ENCODE measurements at regions not wholly inside any gene's neighbourhood (a gene's known extent, or its start where the extent isn't known, plus 50 kb on each side); places are given as distances from the start of the nearest gene placed in this dataset.

GRCh38 chr18:39913672-39914366 lies 2041.2 kb upstream of the PIK3C3 start:
- TF ChIP-seq CTCF (IDR thresholded peaks at IDR 0.05; ENCODE audit: borderline replicate concordance, extremely low read depth, insufficient read depth): no peak
- H3K4me3 ChIP-seq (ENCODE audit: low read length in 3 of 3): no peak overlapping the region
- H3K9me3 ChIP-seq (ENCODE audit: control insufficient read depth in 2 of 3, insufficient read depth in 1 of 3, low read length in 3 of 3): no peaks in the 10 kb centered on the region
- FAIRE-seq (no peak), DNase-seq (no peak)
- H3K27ac ChIP-seq (ENCODE audit: low read depth in 2 of 2, low read length in 2 of 2): no peak overlapping the region
- intact Hi-C loops (cut with DNase I): no loop called here
- no peaks in the 10 kb centered on the region for H3K36me3 ChIP-seq (ENCODE audit: control insufficient read depth in 2 of 3, insufficient read depth in 3 of 3, low read length in 3 of 3)
- H3K27me3 ChIP-seq (ENCODE audit: control insufficient read depth, insufficient read depth, low read length): no peaks in the 10 kb centered on the region
- H3K9ac ChIP-seq (ENCODE audit: low read length in 3 of 3): no peak overlapping the region
- no peaks in the 10 kb centered on the region for H3K4me1 ChIP-seq (ENCODE audit: control insufficient read depth in 2 of 3, insufficient read depth in 2 of 3, low read depth in 1 of 3, low read length in 3 of 3)

- FAIRE-seq (no peak), DNase-seq (no peak)
- Histone ChIP-seq H3K4me1 (ENCODE audit: control insufficient read depth in 2 of 3, insufficient read depth in 2 of 3, low read depth in 1 of 3, low read length in 3 of 3) (no peaks in the 10 kb centered on the region), H3K36me3 (ENCODE audit: control insufficient read depth in 2 of 3, insufficient read depth in 3 of 3, low read length in 3 of 3) (no peaks in the 10 kb centered on the region), H3K27ac (ENCODE audit: low read depth in 2 of 2, low read length in 2 of 2) (no peak overlapping the region), H3K9ac (ENCODE audit: low read length in 3 of 3) (no peak overlapping the region), H3K27me3 (ENCODE audit: control insufficient read depth, insufficient read depth, low read length) (no peaks in the 10 kb centered on the region), H3K4me3 (ENCODE audit: low read length in 3 of 3) (no peak overlapping the region), H3K9me3 (ENCODE audit: control insufficient read depth in 2 of 3, insufficient read depth in 1 of 3, low read length in 3 of 3) (no peaks in the 10 kb centered on the region)
- TF ChIP-seq CTCF (IDR thresholded peaks at IDR 0.05; ENCODE audit: borderline replicate concordance, extremely low read depth, insufficient read depth): no peak
- intact Hi-C loops (cut with DNase I): no loop called here
Observed at GRCh38 chr18:39911716-39912115, 2043.3 kb upstream of the PIK3C3 start.

- Histone ChIP-seq H3K9ac (ENCODE audit: low read length in 3 of 3) (no peak overlapping the region), H3K4me1 (ENCODE audit: control insufficient read depth in 2 of 3, insufficient read depth in 2 of 3, low read depth in 1 of 3, low read length in 3 of 3) (no peaks in the 10 kb centered on the region), H3K27me3 (ENCODE audit: control insufficient read depth, insufficient read depth, low read length) (no peaks in the 10 kb centered on the region), H3K9me3 (ENCODE audit: control insufficient read depth in 2 of 3, insufficient read depth in 1 of 3, low read length in 3 of 3) (no peaks in the 10 kb centered on the region), H3K4me3 (ENCODE audit: low read length in 3 of 3) (no peak overlapping the region), H3K27ac (ENCODE audit: low read depth in 2 of 2, low read length in 2 of 2) (no peak overlapping the region), H3K36me3 (ENCODE audit: control insufficient read depth in 2 of 3, insufficient read depth in 3 of 3, low read length in 3 of 3) (no peaks in the 10 kb centered on the region)
- intact Hi-C loops (cut with DNase I): no loop called here
- TF ChIP-seq CTCF (IDR thresholded peaks at IDR 0.05; ENCODE audit: borderline replicate concordance, extremely low read depth, insufficient read depth): no peak
- FAIRE-seq (no peak), DNase-seq (peak in 2 of 5 donors; percentile 35 to 58)
Observed at GRCh38 chr18:39909706-39910105, 2045.3 kb upstream of the PIK3C3 start.

GRCh38 chr18:39886136-39886535 lies 2068.9 kb upstream of the PIK3C3 start:
- TF ChIP-seq CTCF (IDR thresholded peaks at IDR 0.05; ENCODE audit: borderline replicate concordance, extremely low read depth, insufficient read depth): no peak
- no peak for FAIRE-seq
- intact Hi-C loops (cut with DNase I): no loop called here

More at GRCh38 chr18:39886136-39886535, 2068.9 kb upstream of the PIK3C3 start:
- peak in 1 of 5 donors; percentile 20 for DNase-seq
- H3K27ac ChIP-seq (ENCODE audit: low read depth in 2 of 2, low read length in 2 of 2): no peak overlapping the region
- no peak overlapping the region for H3K4me3 ChIP-seq (ENCODE audit: low read length in 3 of 3)
- peaks cover 0 to 2% (median 0%) of the 10 kb centered on the region in 3 donors for H3K4me1 ChIP-seq (ENCODE audit: control insufficient read depth in 2 of 3, insufficient read depth in 2 of 3, low read depth in 1 of 3, low read length in 3 of 3)
- H3K9me3 ChIP-seq (ENCODE audit: control insufficient read depth in 2 of 3, insufficient read depth in 1 of 3, low read length in 3 of 3): no peaks in the 10 kb centered on the region
- no peaks in the 10 kb centered on the region for H3K36me3 ChIP-seq (ENCODE audit: control insufficient read depth in 2 of 3, insufficient read depth in 3 of 3, low read length in 3 of 3)
- H3K9ac ChIP-seq (ENCODE audit: low read length in 3 of 3): no peak overlapping the region
- no peaks in the 10 kb centered on the region for H3K27me3 ChIP-seq (ENCODE audit: control insufficient read depth, insufficient read depth, low read length)
